ENCODE measurements at regions not wholly inside any gene's neighbourhood (a gene's known extent, or its start where the extent isn't known, plus 50 kb on each side); places are given as distances from the start of the nearest gene placed in this dataset.
A peak's percentile ranks its signal among the peaks of the same experiment; 100 is the strongest.

DNA sequence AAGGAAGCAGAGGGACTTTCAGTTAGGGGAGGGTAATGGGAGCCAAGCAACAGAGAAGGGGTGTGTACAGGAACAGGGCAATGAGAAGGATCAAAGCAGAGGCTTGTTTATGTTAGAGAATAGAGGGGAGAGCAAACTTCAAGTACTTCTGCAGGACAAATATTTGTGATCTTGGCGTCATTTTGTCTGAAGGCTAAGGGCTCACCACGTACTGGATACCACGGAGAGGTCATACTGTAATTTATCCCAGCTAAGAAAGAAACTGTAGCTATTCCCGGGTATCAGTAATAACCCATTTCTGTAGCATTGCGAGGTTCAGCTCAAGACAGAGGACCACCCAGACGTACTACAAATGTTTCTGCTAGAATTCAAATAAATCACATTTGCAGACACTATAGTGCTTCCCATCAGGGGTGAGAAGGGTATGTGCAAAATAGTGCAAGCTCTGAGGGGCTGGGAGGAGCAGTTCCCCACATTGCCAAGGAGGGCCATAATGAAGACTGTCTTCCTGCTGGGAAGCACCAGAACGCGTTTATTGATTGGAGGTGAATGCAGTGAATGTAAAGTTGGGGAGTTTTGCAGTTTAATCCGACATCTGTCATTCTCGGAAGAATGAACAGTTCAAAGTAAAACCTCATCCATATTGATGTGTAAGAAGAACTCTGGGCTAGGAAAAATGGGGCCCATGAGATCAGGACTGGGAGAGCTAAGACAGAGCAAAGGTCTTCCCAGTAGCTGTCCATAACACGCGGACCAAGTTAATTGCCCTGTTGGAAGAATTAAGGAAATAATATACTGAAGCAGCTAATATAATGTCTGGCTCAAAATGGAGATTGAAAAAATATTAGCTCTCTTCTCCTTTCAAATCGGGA lies 136.9 kb downstream of the RWDD3 start:
- no peak for DNase-seq

DNA sequence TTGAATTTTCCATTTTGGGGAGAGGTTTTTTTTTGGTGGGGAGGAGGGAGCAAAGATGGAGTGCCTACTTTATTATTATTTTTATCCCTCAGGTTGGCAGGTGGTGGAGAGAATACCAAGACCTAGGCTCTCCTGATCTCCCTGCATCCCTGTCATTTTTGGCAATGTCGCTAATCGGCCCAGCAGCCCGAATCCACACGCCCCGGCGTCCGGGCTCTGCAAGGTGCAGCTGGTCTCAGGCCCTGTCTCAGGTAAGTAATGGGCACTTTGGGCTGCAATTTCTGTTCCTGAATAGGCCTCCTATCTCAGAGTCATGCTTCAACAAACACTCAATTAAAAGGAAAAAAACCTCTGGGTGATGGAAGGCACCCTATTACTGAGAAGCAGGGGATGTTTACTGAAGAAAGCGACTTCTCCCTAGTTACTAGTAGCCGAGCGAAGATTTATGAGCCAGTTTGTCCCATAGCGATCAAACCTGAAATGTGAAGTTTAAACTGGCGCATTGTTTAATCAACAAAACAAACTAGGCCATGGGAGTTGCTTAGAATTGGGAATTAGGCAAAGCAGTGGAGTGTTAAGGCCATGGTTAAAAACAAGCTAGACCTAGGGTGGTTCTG lies 137.8 kb downstream of the RWDD3 start:
- DNase-seq = no peak

DNA sequence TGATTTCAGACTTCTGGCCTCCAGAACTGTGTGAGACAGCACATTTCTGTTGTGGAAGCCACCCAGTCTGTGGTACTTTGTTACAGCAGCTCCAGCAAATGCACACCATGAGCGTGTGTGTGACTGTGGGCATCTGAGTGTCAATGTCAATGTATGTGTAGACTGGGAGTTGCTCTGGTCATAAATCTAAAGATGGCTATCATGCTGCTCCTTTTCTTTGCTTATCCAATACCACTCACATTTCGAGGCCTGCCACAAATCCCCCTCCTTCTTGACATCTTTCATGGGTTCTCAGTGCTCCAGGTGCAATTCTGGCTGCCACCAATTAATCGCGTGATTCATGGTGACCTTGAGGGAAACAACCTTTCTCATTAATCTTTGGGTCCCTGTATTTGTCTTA lies 141.2 kb downstream of the RWDD3 start:
- no peak for DNase-seq

DNA sequence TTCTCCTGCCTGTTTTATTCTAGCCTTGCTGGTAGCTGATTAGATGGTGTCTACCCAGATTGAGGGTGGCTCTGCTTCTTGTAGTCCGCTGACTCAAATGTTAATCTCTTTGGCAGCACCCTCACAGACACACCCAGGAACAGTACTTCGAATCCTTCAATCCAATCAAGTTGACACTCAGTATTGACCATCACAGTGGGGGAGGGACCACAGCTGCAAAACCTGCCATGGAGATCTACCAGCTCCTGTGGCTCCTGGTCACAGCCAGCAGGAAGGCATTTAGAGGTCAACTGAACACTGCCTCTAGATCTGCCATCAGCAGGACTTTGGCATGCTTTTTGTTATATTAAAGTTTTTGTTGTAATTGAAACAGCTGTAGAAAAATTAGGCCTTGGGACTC lies 146.9 kb downstream of the RWDD3 start:
- DNase-seq = no peak

DNA sequence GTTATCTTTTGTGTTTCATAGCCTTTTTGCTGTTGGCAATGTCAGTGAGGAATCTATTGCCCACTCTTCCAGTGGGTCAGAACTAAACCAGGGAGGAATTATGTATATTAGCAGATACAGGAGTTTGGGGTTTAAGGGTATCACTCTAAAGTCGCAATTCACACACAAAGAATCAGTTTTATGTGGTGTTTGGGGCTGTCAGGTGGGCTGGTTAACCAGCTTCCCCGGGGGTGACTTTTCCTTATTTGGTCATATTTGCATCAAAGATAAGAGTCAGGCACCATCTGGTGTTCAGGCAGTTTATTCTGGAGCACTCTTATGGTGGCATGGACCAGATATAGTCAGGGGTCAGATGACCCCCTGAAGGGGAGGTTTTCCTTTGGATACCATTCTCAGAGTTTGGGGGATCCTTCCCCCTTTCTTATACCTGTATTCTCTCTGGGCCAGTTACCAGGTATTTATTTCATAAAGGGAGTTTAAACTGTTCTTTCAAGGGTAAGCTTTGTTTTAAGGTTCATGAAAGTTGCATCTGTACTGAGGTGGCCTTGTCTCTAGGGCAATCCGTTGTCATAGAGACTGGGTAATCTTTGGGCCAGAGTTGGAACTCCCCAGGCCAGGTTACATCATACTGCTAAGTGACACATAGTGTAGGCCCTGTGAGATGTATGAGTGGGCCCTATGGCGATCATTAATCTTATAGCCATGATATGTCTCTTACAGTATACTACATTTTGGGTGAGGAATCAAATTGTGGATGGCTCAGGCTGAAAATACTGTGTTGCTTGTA lies 148.2 kb downstream of the RWDD3 start:
- no peak for DNase-seq

DNA sequence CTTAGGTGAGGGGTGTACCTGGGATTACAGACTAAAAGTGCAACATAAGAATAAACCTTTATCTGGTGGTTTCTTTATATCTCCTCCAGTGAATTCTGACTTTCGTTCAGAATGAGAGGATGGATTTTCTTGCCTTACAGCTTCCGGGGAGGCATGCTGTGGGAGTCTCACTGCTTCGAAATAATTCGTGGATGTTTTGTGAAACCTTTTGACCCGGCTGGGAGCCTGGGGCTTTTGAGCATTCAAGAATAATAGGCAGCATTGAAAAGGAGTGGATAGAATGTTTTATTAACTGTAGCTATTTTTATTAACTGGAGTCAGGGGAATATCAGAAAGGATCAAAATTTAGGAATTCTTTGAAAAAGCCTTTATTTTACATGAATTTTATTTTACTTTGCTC lies 149.1 kb downstream of the RWDD3 start:
- DNase-seq = no peak

DNA sequence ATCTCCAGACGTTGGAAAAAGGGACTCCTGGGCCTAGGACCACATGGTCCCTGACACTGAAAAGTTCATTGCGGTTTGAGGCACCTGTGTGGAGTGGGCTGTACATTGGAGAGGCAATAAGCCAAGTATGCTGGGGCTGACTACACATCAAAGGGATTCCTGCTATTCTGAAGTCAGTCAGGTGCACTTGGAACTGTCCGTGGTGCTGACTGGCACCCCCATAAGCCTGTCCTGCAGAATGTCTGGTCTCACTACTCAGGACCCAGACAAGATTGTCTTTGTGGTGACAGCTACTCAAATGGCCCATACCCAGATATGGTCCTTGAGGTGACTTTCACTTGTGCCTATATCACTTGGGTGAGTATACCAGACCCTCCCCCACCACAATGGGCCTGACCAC lies 150.6 kb downstream of the RWDD3 start:
- peak in 1 of 5 donors; percentile 2 for DNase-seq

DNA sequence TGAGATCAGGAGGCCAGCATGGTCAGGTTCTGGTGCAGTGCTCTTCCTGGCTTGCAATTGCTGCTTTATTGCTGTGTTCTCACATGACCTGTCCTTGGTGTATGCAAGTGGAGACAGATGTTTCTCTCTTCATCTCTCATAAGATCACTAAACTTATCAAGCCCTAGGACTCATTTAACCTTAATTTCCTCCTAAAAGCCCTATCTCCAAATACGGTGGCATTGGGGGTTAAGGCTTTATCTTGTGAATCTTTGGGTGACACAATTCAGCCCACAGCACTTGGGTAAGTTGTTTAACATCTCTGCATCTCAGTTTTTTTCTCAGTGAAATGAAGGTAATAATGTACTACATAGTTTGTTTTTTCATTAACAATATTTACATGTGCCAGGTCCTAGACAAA lies 152.4 kb downstream of the RWDD3 start:
- no peak for DNase-seq

DNA sequence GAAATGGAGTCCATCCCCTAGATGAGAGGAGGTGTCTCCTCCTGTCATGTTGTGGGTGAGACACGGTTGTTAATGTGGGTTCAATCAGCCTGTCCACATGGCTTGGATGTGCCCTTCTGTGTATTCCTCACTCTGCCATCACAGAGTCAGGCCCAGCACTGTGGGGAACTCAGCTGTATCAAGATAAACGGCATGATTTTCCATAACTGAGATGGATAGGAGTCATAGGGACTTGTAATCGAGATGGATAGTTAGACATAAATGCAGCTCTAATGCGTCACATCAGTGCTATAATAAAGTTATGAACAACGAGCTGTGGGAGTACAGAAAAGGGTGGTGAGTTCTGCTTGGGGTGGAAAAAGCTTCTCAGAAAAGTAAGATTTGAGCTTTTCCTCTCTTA lies 152.9 kb downstream of the RWDD3 start:
- DNase-seq = no peak

DNA sequence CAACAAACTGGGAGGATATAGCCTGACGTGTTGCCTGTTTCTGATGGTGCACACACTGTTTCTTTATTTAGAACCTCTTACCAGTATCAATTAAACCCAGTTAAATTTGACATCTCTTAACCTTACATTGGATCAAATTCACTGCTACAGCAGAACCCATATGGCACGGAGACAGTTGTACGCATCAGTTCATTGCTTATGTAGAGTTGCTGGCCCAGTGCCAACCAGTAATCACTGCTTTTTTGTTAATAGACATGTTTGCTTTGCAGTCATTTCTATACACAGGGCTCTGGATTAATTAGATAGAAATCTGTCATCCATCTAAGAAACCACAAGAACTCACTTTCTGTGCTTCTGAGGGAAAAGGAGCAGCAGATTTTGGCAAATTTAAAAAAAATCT lies 154.0 kb downstream of the RWDD3 start:
- DNase-seq = no peak

DNA sequence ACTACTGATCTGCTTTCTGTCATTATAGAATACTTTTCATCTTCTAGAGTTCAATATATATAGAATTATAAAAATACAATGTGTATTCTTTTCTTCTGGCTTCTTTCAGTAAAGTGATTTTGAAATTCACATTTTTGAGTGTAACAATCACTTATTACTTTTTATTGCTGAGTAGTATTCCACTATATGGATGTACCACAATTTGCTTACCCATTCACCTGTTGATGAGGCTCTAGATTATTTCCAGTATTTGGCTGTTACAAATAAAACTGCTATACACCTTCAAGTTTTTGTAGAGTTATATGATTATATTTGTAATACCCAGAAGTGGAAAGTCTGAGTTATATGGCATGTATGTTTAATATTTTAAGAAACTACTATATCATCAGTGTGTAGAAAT lies 159.4 kb downstream of the RWDD3 start:
- no peak for DNase-seq

DNA sequence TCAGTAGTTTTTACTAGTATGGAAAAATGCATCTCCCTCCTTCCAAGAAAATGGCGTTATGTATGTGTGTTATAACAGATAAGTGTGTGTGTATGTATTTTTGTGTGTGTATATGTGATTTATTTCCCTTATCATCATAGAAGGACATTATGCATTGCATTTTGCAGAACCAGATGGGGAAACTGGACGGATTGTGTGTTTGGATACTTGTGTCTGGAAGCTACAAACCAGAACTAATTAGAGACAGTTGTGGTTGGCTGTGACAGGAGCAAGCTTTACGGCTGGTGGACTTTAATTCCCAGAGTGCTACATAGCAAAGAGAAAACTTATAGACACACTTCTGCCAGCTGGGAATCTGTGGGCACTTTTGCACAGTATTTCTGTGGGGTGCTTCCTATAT lies 162.5 kb downstream of the RWDD3 start:
- DNase-seq = no peak

DNA sequence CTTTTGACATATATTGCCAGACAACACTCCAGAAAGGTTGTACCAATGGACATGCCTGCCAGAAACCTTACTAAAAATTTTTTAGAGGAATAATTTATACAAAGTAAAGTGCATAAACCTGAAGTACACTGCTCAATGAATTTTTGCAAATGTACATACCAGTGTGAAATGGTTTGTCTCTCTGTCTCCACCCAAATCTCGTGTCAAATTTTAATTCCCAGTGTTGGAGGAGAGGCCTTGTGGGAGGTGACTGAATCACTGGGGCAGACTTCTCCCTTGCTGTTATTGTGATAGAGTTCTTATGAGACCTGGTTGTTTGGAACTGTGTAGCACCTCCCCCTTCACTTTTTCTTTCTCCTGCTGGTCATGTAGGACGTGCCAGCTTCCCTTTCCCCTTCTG lies 168.8 kb downstream of the RWDD3 start:
- DNase-seq = no peak

DNA sequence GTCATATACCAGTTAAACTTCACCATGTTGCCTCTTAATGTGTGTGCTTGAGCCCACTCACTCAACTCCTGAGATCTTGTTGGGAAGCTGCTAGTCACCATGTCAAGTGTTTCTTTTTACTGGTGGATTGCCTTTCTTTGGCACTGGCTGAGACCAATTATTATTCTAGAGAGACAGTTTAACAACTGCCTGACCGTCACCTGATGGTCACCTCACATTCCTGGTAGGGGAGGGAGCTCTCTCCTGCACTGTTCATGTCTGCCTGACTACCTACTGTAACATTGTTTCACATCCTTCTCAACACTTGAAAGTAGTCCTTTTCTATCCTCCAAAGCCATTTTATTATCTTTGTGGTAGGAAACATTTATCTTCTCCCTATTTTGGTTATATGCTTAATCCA lies 172.3 kb downstream of the RWDD3 start:
- DNase-seq = no peak

DNA sequence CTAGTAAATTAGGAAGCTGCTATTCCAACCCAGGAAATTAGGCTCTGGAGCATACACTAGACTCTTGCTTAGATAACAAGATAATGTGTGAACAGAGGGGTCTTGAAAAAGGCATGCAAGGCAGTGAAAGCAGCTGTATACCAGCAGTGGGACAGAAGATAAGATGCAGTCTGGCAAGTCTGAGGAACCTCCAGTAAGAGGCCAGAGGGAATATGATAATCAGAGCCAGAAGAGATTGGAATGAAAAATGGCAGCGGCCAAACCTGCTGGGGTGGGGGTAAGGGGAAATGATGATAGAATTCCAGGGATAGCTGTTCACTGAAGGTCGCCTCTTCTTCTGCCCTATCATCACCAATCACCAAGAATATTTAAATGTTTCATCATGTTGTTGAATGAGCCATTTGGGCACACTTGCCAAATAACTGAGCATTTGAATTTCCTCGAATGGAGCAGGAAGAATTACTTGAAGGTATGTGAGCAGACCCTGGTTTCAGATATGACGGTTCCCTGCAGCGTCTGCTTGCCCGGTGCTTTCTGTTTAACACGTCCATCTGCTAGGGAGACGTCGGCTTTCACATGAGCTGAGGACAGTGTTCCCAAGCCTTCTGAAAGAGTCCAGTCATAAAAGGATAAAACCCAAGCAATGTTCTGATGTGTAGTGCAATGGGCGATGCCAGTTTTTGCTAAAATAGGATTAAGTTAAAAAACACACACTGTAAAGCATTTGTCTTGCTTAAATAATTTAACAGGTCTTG lies 173.3 kb downstream of the RWDD3 start:
- no peak for DNase-seq

DNA sequence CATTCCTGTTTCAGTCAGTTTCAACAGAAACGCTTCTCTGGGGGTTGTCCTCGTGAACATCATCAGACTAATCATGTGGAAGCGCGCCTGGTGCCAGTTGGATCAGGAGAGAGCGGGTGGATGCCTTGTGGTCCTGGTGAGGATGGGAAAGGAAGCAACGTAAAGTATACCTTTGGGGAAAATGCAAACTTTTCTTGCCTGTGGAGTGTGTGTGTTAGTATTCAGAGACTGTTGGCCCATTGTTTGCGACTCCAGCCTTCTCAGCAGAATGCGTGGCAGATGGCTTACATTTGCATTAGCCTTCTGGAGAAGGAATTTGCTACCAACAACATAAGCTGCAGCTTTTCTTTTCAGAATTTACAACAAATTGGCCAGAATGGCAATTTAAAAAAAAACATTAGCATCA lies 173.9 kb downstream of the RWDD3 start:
- DNase-seq = no peak

DNA sequence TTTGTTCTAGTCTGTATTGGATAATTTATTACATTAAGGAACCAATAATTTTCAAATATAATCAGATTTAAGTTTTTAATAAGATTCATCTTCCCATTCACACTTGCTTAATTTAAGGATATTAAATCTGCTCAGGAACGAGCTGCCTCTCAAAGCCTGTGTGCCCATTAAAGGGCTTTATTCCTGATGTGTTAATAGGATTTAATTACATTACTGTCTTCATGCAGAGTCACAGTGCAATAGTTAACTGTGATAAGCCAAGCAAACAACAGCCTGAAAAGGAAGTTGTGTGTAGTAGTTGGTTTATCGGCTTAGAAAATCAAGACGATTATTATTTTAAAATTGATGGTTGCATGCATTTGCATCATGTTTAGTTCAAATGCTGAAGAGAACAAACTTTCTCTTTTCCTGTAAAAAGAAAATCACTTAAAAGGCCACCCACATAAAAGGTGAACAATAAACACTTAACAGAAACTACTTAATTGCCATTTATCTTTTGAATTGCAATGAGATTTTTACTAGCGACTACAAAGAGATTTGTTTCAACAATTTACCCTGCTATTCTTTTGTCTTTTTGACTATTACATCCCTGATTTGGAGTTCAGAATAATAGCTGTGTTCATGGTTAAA lies 174.6 kb downstream of the RWDD3 start:
- no peak for DNase-seq

DNA sequence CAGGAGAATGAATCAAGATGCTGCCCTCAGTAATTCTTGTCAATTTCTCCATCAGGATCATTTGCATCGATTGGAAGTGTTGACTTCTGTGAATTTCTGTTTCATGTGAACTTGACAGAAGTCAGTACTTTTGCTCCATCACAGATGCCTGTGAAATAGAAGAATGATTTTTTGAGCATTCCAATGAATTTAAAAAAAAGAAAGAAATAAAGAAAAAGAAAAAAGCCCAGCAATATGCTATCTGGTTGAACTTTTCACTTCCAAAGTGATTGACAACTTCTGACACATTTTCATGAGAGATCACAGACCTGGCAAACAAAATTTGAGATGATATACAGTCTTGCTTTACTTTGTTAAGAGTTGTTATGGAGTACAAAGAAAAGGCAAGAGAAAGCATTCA lies 175.3 kb downstream of the RWDD3 start:
- DNase-seq = no peak

DNA sequence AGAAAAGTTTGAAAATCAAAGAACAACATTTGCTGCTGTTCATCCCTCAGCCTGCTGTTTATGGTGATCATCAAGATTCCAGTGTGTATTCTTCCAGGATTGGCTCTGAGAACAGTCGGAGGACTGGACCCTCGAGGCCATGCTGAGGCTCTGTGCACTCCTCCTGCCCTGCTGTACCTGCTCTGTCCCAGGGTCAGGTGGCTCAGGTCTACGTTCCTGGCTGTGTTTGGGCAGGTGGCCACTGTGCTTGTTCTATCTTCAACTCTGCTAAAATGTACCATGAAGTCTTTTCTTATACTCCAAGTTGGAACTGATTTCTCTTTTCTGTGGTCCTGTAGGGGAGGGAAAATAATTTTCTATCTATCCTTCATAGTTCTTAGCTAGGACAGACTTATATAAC lies 175.9 kb downstream of the RWDD3 start:
- no peak for DNase-seq

DNA sequence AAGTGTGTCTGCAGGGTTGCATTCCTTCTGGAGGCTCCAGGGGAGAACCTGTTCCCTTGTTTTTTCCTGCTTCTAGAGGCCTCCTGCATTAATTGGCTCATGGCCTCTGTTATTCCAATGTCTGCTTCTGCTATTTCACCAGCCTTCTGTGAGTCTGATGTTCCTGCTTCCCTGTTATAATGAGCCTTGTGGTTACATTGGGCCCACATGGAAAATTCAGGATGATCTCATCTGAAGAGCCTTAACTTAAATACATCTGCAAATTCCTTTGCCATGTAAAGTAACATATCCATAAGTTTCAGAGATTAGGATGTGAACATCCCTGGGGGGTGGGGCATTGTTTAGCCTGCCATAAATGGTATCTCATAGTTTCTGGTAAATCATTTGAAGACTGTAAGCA lies 181.1 kb downstream of the RWDD3 start:
- no peak for DNase-seq

DNA sequence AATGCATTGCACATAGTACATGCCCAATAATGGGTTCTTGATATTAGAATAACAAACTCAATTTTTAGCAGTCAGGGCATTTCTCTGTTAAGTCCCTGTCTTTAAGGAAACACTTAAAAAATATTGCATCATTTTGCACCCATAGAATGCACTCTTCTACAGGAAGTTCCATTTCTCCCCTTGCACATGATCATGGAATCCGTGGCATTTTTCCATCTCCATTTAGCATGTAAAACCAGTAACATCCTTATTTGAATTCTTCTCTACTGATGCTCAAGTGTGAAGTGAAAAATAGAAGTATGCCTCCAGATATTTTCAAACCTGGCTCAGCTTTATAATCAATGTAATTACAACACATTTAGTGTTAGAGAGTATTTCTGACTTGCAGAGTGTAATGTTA lies 192.8 kb downstream of the RWDD3 start:
- DNase-seq = no peak

DNA sequence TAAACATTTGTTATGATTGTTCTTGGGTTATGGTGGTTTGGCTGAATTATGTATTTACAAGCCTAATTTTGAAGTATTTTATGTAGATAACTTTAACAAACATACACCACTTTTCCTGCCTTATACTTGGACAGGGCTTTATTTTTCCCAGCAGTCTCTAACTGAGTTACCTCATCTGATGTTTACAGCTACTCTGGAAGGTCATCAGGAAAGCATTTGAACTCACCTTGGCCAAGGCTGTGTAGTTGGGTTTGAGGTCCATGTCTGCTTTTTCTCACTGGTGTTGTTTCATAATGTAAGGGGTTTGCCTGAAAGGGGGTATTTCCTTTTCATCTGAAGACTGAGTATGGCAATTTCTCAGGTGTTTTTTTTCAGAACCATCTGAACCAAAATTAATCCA lies 193.5 kb downstream of the RWDD3 start:
- DNase-seq = no peak

DNA sequence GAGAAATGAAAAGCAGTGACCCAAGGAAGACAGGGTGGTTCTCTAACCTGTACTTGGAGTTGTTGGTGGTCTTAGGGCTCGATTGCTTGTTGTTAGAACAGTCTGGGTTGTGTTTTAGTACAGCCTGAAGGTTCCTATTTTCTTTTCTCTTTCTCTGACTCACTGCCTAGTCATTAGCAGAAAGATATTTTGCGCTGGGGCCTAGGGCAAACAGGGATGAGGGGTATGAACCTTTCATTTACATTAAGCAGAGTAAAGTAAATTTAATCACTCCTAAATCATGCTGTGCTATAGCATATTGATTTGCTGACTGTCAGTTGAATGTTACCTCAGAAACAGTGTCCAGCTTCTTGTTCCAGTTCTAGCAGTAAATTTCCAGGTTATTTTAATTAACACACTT lies 197.2 kb downstream of the RWDD3 start:
- no peak for DNase-seq

All from T-helper 1 cell (primary cell).